ENCODE measurements at regions not wholly inside any gene's neighbourhood (a gene's known extent, or its start where the extent isn't known, plus 50 kb on each side); places are given as distances from the start of the nearest gene placed in this dataset.

DNA sequence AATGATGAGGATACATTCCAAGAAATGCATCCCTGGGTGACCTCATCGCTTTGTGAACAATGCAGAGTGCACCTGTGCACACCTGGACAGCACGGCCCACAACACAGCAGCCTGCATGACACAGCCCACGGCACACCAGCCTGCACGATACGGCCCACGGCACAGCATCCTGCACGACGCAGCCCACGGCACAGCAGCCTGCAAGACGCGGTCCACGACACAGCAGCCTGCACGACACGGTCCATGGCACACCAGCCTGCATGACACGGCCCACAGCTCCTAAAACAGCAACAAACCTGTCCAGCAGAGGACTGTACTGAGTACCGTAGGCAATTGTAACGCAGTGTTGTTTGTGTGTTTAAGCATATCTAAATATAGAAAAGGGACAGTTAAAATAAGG, 134.7 kb upstream of the PPP2R2D start:
- TF ChIP-seq CREB1 (IDR thresholded peaks at IDR 0.05; ENCODE audit: low read depth) (no peak), NRF1 (conservative IDR thresholded peaks at IDR 0.05; ENCODE audit: low read depth, low read length) (no peak), POLR2AphosphoS5 (IDR thresholded peaks at IDR 0.05; ENCODE audit: low read length) (no peak), SP1 (IDR thresholded peaks at IDR 0.05; ENCODE audit: low read depth, low read length) (no peak)
- TF ChIP-seq, protein P1, sequence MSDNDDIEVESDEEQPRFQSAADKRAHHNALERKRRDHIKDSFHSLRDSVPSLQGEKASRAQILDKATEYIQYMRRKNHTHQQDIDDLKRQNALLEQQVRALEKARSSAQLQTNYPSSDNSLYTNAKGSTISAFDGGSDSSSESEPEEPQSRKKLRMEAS (IDR thresholded peaks at IDR 0.05; ENCODE audit: low read depth, low read length), result no peak
